ENCODE measurements at regions not wholly inside any gene's neighbourhood (a gene's known extent, or its start where the extent isn't known, plus 50 kb on each side); places are given as distances from the start of the nearest gene placed in this dataset.

GRCh38 chr5:125085797-125086505 is 339.5 kb upstream of the ZNF608 start:
- Histone ChIP-seq H4K20me1 (replicated peaks; ENCODE audit: control insufficient read depth, extremely low read depth, insufficient read depth, low read length) (no peaks in the 10 kb centered on the region), H3K36me3 (ENCODE audit: control insufficient read depth in 2 of 2, extremely low read depth in 1 of 2, insufficient read depth in 2 of 2, low read length in 2 of 2) (no peaks in the 10 kb centered on the region), H3K9me3 (replicated peaks; ENCODE audit: control insufficient read depth, insufficient read depth, low read length) (no peaks in the 10 kb centered on the region), H3K4me1 (ENCODE audit: control insufficient read depth, extremely low read depth, insufficient read depth, low read length) (peaks cover 7% of the 10 kb centered on the region), H3K4me2 (ENCODE audit: insufficient read depth, low read length) (no peak overlapping the region), H3K9ac (replicated peaks; ENCODE audit: extremely low read depth, insufficient read depth, low read length) (no peak overlapping the region), H3K79me2 (ENCODE audit: control insufficient read depth, insufficient read depth, low read length) (no peaks in the 10 kb centered on the region), H3K27ac (ENCODE audit: insufficient read depth, low read depth, low read length) (no peak overlapping the region), H2AFZ (ENCODE audit: low read depth, low read length) (no peak overlapping the region), H3K9me1 (replicated peaks; ENCODE audit: control insufficient read depth, extremely low read depth, insufficient read depth, low read length) (no peaks in the 10 kb centered on the region), H3K4me3 (replicated peaks in 1 of 3; ENCODE audit: insufficient read depth in 1 of 3, low read depth in 1 of 3, low read length in 3 of 3) (no peak overlapping the region), H3K27me3 (ENCODE audit: control insufficient read depth in 2 of 2, insufficient read depth in 2 of 2, low read length in 2 of 2) (no peaks in the 10 kb centered on the region)
- no peak for FAIRE-seq
- CTCF ChIA-PET = interaction anchor here (1.9 kb wide), 1 partner anchor 13 kb away, joined by 4 read pairs; no protein-coding TSS in a partner anchor
- dilution Hi-C loops (cut with MboI; ENCODE audit: extremely low pct_ligation_motif_present, low sequenced_read_pairs) = no loop called here
- intact Hi-C loops (cut with micrococcal nuclease) = no loop called here
- no peak for DNase-seq (ENCODE audit: low read depth, low spot score)
- BruUV-seq (replicated peaks) = no TSS peak
- POLR2A ChIA-PET = no interaction called here
- TF ChIP-seq GATA2 (IDR thresholded peaks at IDR 0.05; ENCODE audit: insufficient read depth, insufficient read length, low read depth, low read length) = no peak
- TF ChIP-seq FOS (IDR thresholded peaks at IDR 0.05; ENCODE audit: borderline replicate concordance, insufficient read depth, low read length) = no peak
- TF ChIP-seq MYC (IDR thresholded peaks at IDR 0.05; ENCODE audit: low read depth, low read length) = no peak
- TF ChIP-seq CTCF (IDR thresholded peaks at IDR 0.05; ENCODE audit: extremely low read depth in 1 of 2, insufficient read depth in 1 of 2, low read depth in 1 of 2, low read length in 2 of 2) = no peak
- no peak for TF ChIP-seq EZH2 (IDR thresholded peaks at IDR 0.05; ENCODE audit: borderline replicate concordance, low read depth, low read length, severe bottlenecking)
- no peak for TF ChIP-seq JUN (IDR thresholded peaks at IDR 0.05; ENCODE audit: borderline replicate concordance, insufficient read depth, insufficient read length, low read depth)
- no peak for TF ChIP-seq POLR2A (IDR thresholded peaks at IDR 0.05; ENCODE audit: low read depth, low read length)
- TF ChIP-seq, protein P1, sequence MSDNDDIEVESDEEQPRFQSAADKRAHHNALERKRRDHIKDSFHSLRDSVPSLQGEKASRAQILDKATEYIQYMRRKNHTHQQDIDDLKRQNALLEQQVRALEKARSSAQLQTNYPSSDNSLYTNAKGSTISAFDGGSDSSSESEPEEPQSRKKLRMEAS (IDR thresholded peaks at IDR 0.05; ENCODE audit: insufficient read depth, insufficient read length) = no peak
- TF ChIP-seq POLR2AphosphoS5 (IDR thresholded peaks at IDR 0.05; ENCODE audit: insufficient read depth, low read depth, low read length) = no peak

Measured in endothelial cell of umbilical vein (primary cell).